Esophagus muscularis mucosa (tissue), 4 donors: ENCODE measurements at regions not wholly inside any gene's neighbourhood (a gene's known extent, or its start where the extent isn't known, plus 50 kb on each side); places are given as distances from the start of the nearest gene placed in this dataset.

Source experiments
- CTCF ChIP-seq, 3 experiments: fragments of 200-600 bp in 2 of 3; fragments of 450-650 bp in 1 of 3; sonication (generic) in 2 of 3; IDR thresholded peaks; one replicate each; pipeline ENCODE4 v1.5.1; 2017 to 2019; ENCODE audit warnings: antibody characterized with exemption in 3 of 3, mild to moderate bottlenecking in 2 of 3, moderate library complexity in 1 of 3
- EP300 ChIP-seq: sonication (generic); formaldehyde crosslinking; IDR thresholded peaks from one replicate; pipeline ENCODE4 v1.6.1; 2017; ENCODE audit warnings: antibody characterized with exemption
- POLR2A ChIP-seq: fragments of 450-650 bp; IDR thresholded peaks from one replicate; pipeline ENCODE4 v1.6.1; 2017; ENCODE audit warnings: antibody characterized with exemption, moderate library complexity, mild to moderate bottlenecking, low read depth

GRCh38 chr4:12615822-12616221, 868.3 kb downstream of the RAB28 start:
- no peak for TF ChIP-seq CTCF (IDR thresholded peaks at IDR 0.05)
- no peak for TF ChIP-seq POLR2A
- TF ChIP-seq EP300 = no peak
